GM12891 (cell line): ENCODE measurements at regions not wholly inside any gene's neighbourhood (a gene's known extent, or its start where the extent isn't known, plus 50 kb on each side); places are given as distances from the start of the nearest gene placed in this dataset.

Experiments used
- DNase-seq: peaks from one replicate; pipeline ENCODE4 v3.0.0; 2011; ENCODE audit warnings: low spot score; ENCODE audit not compliant: insufficient read length
- FAIRE-seq: peaks from 2 replicates; lab custom pipeline; 2011; peaks lifted over from hg19 to GRCh38; lab: Jason Lieb, UNC
- PAX5 ChIP-seq: IDR thresholded peaks from 2 replicates; pipeline ENCODE4 v1.6.1; 2011; ENCODE audit warnings: low read length, moderate library complexity, mild to moderate bottlenecking; ENCODE audit not compliant: insufficient read depth, severe bottlenecking
- POLR2A ChIP-seq: IDR thresholded peaks from 2 replicates; pipeline ENCODE4 v1.6.1; 2011; ENCODE audit warnings: low read depth, low read length, control low read depth
- POLR2AphosphoS5 ChIP-seq: IDR thresholded peaks from 2 replicates; pipeline ENCODE4 v1.6.1; 2011; ENCODE audit warnings: low read depth, low read length, control low read depth
- POU2F2 ChIP-seq: IDR thresholded peaks from 2 replicates; pipeline ENCODE4 v1.6.1; 2011; ENCODE audit warnings: low read depth, mild to moderate bottlenecking, control low read depth, low read length, moderate library complexity
- SPI1 ChIP-seq: IDR thresholded peaks from 2 replicates; pipeline ENCODE4 v1.6.1; 2011; ENCODE audit warnings: low read depth, low read length, control low read depth
- TAF1 ChIP-seq: IDR thresholded peaks from 2 replicates; pipeline ENCODE4 v1.6.1; 2011; ENCODE audit warnings: low read depth, low read length, control low read depth

DNA sequence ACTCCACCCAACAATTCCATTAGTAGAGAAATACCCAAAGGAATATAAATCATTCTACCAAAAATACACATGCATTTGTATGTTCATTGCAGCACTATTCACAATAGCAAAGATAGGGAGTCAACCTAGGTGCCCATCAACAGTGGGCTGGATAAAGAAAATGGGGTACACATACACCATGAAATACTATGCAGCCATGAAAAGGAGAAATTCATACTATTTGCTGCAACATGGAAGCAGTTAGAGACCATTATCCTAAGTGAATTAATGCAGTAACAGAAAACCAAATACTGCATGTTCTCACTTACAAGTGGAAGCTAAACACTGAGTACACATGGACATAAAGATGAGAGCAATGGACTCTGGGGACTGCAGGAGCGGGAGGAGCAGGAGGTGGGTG lies 72.4 kb upstream of the MBOAT1 start:
- no peak for FAIRE-seq
- TF ChIP-seq POU2F2 (no peak), POLR2AphosphoS5 (no peak), POLR2A (no peak), SPI1 (no peak), TAF1 (no peak), PAX5 (no peak)

DNA sequence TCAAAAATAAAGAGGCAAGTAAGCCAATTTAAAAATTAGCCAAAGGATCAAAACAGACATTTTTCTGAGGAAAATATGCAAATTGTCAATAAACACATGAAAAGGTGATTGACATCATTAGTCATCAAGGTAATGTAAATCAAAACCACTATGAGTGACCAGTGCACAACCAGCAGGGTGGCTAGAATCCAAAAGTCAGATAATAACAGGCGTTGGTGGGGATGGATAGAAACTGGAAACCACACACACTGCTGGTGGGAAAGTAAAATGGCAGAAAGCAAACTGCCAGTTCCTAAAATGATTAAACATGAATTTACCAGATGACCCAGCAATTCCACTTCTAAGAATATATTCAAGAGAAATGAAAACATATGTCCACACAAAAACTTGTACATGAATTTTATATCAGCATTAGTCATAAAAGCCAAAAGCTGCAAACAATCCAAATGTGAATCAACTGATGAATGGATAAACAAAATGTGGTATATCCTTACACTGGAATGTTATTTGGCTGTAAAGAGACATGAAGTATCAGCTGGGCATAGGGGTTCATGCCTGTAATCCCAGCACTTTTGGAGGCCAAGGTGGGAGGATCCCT lies 74.8 kb upstream of the MBOAT1 start:
- TF ChIP-seq SPI1: no peak
- TF ChIP-seq POLR2A: no peak
- no peak for TF ChIP-seq PAX5
- no peak for TF ChIP-seq POU2F2
- TF ChIP-seq TAF1: no peak
- no peak for TF ChIP-seq POLR2AphosphoS5
- no peak for FAIRE-seq
- no peak for DNase-seq

More for the DNA sequence above, 72.4 kb upstream of the MBOAT1 start:
- DNase-seq: no peak

DNA sequence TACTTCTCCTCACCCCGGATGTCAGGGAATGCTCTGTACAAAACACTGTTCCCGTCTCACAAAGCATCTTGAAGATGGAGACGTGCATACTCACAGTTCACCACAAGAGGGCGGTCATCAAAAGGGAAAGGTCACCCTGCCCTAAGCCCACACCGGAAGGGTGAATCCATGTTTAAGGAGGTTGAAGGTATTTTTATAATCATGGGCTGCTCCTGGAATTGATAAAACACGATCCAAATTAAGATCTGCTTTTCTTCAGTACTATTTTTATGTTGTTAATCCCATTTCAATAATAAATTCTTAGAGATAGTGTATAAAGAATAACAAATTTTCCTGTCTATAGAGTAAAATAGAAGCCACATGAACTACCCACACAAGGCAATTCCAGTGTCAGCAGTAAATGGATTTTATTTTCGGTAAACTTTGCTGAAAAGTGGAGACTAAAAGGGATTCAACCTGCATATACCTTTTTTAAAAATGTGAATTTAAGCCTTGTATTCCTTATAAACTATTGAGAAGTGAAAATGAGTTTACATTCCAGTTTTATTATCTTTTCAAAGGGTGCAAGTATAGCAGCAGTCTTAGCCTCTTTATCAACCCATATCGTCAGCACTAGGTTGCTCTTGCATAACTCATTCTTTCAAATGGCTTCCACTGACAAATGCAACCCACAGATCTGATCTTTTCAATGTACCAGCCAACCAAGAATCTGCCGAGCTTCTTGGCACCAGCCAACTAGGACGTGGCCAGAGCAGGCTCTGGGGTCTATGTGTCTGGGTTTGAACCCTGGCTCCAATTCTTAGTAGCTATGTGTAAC lies 79.7 kb upstream of the MBOAT1 start:
- FAIRE-seq (peak; percentile 97), DNase-seq (peak; percentile 31)
- TF ChIP-seq TAF1 (no peak), PAX5 (no peak)

DNA sequence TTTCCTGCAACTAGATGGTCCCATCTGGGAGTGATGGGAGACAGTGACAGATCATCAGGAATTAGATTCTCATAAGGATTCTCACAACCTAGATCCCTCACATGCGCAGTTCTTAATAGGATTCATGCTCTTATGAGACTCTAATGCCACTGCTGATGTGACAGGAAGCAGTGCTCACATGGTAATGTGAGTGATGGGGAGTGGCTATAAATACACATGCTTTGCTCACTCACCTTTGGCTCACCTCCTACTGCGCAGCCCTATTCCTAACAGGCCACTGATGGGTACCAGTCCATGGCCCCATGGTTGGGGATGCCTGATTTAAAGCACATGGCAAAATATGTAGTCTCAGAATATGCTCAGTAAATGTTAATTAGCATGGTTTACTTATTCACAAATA lies 80.6 kb upstream of the MBOAT1 start:
- TF ChIP-seq SPI1 (no peak), PAX5 (no peak), POU2F2 (no peak), POLR2AphosphoS5 (no peak), POLR2A (no peak), TAF1 (no peak)
- FAIRE-seq: peak; percentile 67
- DNase-seq: no peak

DNA sequence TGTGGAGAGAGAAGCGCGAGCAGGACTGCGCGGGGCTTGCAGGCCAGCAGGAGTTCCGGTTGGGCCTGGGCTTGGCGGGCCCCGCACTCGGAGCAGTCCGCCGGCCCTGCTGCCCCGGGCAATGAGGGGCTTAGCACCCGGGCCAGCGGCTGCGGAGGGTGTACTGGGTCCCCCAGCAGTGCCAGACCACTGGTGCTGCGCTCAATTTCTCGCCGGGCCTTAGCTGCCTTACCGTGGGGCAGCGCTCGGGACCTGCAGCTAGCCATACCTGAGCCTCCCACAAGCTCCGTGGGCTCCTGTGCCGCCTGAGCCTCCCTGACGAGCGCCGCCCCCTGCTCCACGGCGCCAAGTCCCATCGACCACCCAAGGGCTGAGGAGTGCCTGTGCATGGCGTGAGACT lies 89.0 kb upstream of the MBOAT1 start:
- TF ChIP-seq POLR2AphosphoS5 (no peak), TAF1 (no peak), POLR2A (no peak), PAX5 (no peak), SPI1 (no peak), POU2F2 (no peak)
- FAIRE-seq: no peak
- DNase-seq: no peak

DNA sequence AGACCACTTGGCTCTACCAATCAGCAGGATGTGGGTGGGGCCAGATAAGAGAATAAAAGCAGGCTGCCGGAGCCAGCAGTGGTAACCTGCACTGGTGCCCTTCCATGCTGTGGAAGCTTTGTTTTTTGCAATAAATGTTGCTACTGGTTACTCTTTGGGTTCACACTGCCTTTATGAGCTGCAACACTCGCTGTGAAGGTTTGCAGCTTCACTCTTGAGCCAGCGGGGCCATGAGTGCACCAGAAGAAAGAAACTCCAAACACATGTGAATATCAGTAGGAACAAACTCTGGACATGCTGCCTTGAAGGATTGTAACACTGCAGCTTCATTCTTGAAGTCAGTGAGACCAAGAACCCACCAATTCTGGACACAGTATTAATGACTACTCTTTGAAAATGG lies 89.9 kb upstream of the MBOAT1 start:
- TF ChIP-seq POLR2A (no peak), POU2F2 (no peak)
- FAIRE-seq (no peak), DNase-seq (no peak)

DNA sequence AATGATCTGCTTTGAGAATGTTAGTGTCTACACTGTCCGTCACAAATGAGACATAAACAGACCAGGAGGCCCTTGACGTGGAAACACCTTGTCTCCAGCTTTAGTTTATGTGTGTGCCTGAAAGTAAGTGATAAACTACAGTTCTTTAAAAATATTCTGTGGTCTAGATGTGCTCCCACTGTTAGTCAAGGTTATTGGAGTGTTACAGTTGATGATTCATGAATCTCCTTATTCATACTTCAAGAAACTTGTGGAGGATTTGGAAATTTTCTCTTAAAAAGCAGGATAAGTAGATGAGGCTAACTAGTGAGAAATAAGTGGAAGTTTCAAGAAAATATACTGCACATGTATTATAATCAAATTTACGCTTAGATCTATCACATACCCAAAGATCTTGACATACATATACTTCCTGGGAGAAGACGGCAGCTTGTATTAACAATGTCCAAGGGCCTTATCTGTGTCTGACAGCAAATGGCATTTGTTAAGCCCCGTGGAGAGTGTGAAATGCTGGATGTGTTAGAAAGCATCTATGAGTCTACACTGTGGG lies 90.5 kb upstream of the MBOAT1 start:
- no peak for FAIRE-seq
- no peak for TF ChIP-seq TAF1
- TF ChIP-seq POLR2A: no peak
- no peak for TF ChIP-seq PAX5
- no peak for TF ChIP-seq POLR2AphosphoS5
- no peak for TF ChIP-seq SPI1
- TF ChIP-seq POU2F2: no peak
- DNase-seq: no peak

DNA sequence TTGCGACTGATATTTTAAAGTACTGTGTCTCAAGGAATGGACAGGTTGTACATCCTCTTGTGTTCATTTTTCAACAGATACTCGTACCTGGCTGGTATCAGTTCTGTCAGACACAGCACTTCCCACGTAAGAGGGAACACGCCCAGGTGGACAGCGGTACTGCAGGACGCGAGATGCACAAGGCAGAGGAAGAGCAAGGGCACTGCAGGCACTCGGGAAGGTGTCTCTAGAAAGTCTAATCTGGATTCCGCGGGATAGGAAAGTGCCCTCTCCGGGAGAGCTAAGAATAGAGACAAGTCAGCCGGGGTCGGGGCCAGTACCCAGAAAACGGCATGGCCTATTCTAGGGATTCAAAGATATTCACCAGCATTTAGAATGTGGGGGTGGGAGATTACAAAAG lies 94.2 kb upstream of the MBOAT1 start:
- FAIRE-seq (no peak), DNase-seq (no peak)
- TF ChIP-seq TAF1: no peak
- no peak for TF ChIP-seq POU2F2
- TF ChIP-seq POLR2A: no peak
- TF ChIP-seq POLR2AphosphoS5: no peak
- TF ChIP-seq SPI1: no peak
- TF ChIP-seq PAX5: no peak

DNA sequence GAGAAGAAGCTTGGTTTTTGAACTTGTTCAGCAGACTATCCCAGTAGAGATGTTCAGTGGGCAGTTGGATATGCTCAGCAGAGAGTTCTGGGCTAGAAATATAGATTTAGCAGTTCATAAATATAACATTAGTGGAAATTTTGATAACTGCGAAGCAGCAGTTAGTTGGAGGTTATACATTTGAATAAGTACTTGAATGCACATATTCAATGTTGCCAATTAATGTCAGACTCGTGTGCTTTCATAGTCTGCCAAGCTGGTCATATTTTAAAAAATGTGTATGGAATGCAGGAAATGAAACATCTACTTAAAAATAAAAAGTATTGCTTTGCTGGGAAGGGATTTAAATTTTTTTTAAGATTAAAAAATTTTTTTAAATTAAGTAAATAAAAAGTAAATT lies 92.5 kb upstream of the E2F3 start:
- FAIRE-seq (no peak), DNase-seq (no peak)

DNA sequence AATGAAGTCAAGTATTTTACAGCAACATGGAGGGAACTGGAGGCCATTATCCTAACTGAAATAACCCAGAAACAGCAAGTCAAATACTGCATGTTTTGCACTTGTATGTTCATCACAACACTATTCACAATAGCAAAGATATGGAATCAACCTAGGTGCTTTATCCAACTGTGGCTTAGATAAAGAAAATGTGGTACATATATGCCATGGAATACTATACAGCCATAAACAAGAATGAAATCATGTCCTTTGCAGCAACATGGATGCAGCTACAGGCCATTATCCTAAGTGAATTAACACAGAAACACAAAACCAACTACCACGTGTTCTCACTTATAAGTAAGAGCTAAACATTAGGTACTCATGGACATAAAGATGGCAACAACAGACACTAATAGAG lies 91.5 kb upstream of the E2F3 start:
- no peak for TF ChIP-seq SPI1
- no peak for TF ChIP-seq PAX5
- no peak for TF ChIP-seq POU2F2
- TF ChIP-seq POLR2A: no peak
- no peak for TF ChIP-seq POLR2AphosphoS5
- DNase-seq: no peak
- no peak for FAIRE-seq

More for the DNA sequence above, 92.5 kb upstream of the E2F3 start:
- TF ChIP-seq PAX5 (no peak), POLR2AphosphoS5 (no peak), SPI1 (no peak), POLR2A (no peak), TAF1 (no peak), POU2F2 (no peak)

DNA sequence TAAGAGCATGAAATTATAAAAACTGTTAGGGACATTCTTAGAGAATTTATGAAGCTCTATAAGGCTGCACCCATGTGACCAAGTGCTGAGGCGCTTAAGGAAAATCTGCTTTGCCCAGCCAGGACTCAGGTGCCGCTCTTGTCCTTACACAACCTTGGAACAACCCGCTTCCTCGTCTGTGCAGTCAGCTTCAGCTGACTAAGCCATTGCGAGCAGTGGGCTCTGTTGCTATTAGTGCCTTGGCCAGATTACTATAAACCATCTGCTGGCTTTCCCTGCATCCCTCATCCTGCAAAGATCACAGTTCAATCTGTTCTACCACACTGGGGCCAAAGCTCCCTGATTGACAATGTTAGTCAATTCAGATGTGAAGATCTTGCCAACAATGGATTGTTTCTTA lies 89.1 kb upstream of the E2F3 start:
- TF ChIP-seq POLR2A (no peak), PAX5 (no peak), TAF1 (no peak), POU2F2 (no peak), SPI1 (no peak), POLR2AphosphoS5 (no peak)
- no peak for FAIRE-seq
- no peak for DNase-seq
